Keratinocyte (primary cell): ENCODE measurements at regions not wholly inside any gene's neighbourhood (a gene's known extent, or its start where the extent isn't known, plus 50 kb on each side); places are given as distances from the start of the nearest gene placed in this dataset.

Source experiments
- DNase-seq: peaks from one replicate; pipeline ENCODE4 v3.0.0-alpha.2; 2011; ENCODE audit warnings: low read depth, missing footprints, low spot score
- FAIRE-seq: peaks from 2 replicates; lab custom pipeline; 2011; peaks lifted over from hg19 to GRCh38; lab: Jason Lieb, UNC
- H2AFZ ChIP-seq: 2 replicates; pipeline ENCODE4 v1.6.0; 2012; ENCODE audit warnings: low read length, control low read depth, inconsistent platforms; ENCODE audit not compliant: control insufficient read depth
- H3K27ac ChIP-seq: 2 replicates; pipeline ENCODE4 v1.5.1; 2011; ENCODE audit warnings: low read length; ENCODE audit not compliant: control insufficient read depth, insufficient read depth
- H3K27me3 ChIP-seq: 3 replicates; pipeline ENCODE4 v1.6.0; 2011; ENCODE audit warnings: low read length; ENCODE audit not compliant: control insufficient read depth, insufficient read depth; ENCODE audit errors: extremely low read depth
- H3K36me3 ChIP-seq, 2 experiments: 2 replicates in 1 of 2; 3 replicates in 1 of 2; pipeline ENCODE4 v1.5.1; 2011; ENCODE audit warnings: low read length in 2 of 2, mild to moderate bottlenecking in 1 of 2; ENCODE audit not compliant: control insufficient read depth in 2 of 2, insufficient read depth in 2 of 2; ENCODE audit errors: extremely low read depth in 1 of 2
- H3K4me1 ChIP-seq: 3 replicates; pipeline ENCODE4 v1.5.1; 2011; ENCODE audit warnings: low read length; ENCODE audit not compliant: control insufficient read depth, insufficient read depth; ENCODE audit errors: extremely low read depth
- H3K4me2 ChIP-seq: 3 replicates; pipeline ENCODE4 v1.6.0; 2011; ENCODE audit warnings: low read depth, low read length; ENCODE audit not compliant: control insufficient read depth, insufficient read depth; ENCODE audit errors: extremely low read depth
- H3K4me3 ChIP-seq, 3 experiments: fragments of 200-600 bp in 1 of 3; sonication (generic) in 1 of 3; 2 replicates in 2 of 3; 3 replicates in 1 of 3; pipeline ENCODE4 v1.5.1; 2011 to 2016; ENCODE audit warnings: low read length in 3 of 3, mild to moderate bottlenecking in 3 of 3, control low read depth in 2 of 3, inconsistent platforms in 1 of 3, low read depth in 1 of 3, mixed read lengths in 1 of 3, mixed run types in 1 of 3, moderate library complexity in 1 of 3; ENCODE audit not compliant: control insufficient read depth in 2 of 3, insufficient read depth in 2 of 3; ENCODE audit errors: extremely low read depth in 1 of 3
- H3K79me2 ChIP-seq: 2 replicates; pipeline ENCODE4 v1.6.0; 2012; ENCODE audit warnings: low read length; ENCODE audit not compliant: control insufficient read depth, insufficient read depth
- H3K9ac ChIP-seq: 3 replicates; pipeline ENCODE4 v1.6.0; 2011; ENCODE audit warnings: low read length; ENCODE audit not compliant: control insufficient read depth, insufficient read depth; ENCODE audit errors: extremely low read depth
- H3K9me1 ChIP-seq: 3 replicates; pipeline ENCODE4 v1.6.0; 2011; ENCODE audit warnings: low read length; ENCODE audit not compliant: control insufficient read depth, insufficient read depth; ENCODE audit errors: extremely low read depth
- H3K9me3 ChIP-seq: 2 replicates; pipeline ENCODE4 v1.5.1; 2012; ENCODE audit warnings: low read depth, low read length; ENCODE audit not compliant: control insufficient read depth
- H4K20me1 ChIP-seq: 3 replicates; pipeline ENCODE4 v1.6.0; 2011; ENCODE audit warnings: low read length; ENCODE audit not compliant: control insufficient read depth, insufficient read depth; ENCODE audit errors: extremely low read depth
- EZH2 ChIP-seq: IDR thresholded peaks from one replicate; pipeline ENCODE4 v1.6.1; 2012; ENCODE audit warnings: inconsistent platforms, mild to moderate bottlenecking, low read length, moderate library complexity
- dilution Hi-C: fragments of 300-500 bp; cut with MboI; formaldehyde crosslinking; loops from one replicate; pipeline ENCODE4 v1.7.0; 2020; ENCODE audit warnings: low sequenced_read_pairs; ENCODE audit not compliant: extremely low pct_ligation_motif_present
- TF ChIP-seq, protein P1 (sequence below), 3 experiments: IDR thresholded peaks in 1 of 3; conservative IDR thresholded peaks in 1 of 3; optimal IDR thresholded peaks in 1 of 3; 2 replicates in 2 of 3; 3 replicates in 1 of 3; pipeline versions ENCODE3 to v1.5.1; 2011; ENCODE audit warnings: low read length in 3 of 3, mild to moderate bottlenecking in 3 of 3, moderate library complexity in 2 of 3, control low read depth in 1 of 3, inconsistent platforms in 1 of 3; ENCODE audit not compliant: insufficient read depth in 2 of 3; ENCODE audit errors: extremely low read depth in 1 of 3

DNA sequence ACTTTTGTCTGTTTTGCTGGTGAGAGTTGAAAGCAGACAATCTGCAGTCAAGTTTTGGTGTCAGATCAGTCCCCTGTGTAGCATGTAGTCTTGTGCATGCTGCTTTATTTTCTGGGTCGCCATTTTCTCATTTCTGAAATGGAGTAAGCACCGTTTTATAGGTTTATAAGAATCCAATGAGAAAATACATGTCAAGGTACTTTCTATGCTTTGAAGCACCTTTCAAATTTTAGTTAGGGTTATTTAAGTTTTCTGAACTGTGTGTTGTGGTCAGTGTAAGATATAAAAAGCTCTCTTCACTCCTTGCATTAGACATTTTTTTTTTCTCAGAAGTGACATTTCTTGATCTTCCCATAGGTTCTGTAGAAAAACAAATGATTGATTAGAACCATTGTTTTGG is 283.2 kb downstream of the ETS1 start:
- TF ChIP-seq, protein P1, sequence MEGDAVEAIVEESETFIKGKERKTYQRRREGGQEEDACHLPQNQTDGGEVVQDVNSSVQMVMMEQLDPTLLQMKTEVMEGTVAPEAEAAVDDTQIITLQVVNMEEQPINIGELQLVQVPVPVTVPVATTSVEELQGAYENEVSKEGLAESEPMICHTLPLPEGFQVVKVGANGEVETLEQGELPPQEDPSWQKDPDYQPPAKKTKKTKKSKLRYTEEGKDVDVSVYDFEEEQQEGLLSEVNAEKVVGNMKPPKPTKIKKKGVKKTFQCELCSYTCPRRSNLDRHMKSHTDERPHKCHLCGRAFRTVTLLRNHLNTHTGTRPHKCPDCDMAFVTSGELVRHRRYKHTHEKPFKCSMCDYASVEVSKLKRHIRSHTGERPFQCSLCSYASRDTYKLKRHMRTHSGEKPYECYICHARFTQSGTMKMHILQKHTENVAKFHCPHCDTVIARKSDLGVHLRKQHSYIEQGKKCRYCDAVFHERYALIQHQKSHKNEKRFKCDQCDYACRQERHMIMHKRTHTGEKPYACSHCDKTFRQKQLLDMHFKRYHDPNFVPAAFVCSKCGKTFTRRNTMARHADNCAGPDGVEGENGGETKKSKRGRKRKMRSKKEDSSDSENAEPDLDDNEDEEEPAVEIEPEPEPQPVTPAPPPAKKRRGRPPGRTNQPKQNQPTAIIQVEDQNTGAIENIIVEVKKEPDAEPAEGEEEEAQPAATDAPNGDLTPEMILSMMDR (optimal IDR thresholded peaks at IDR 0.05 in 1 of 3, IDR thresholded peaks at IDR 0.05 in 1 of 3, conservative IDR thresholded peaks at IDR 0.05 in 1 of 3; ENCODE audit: extremely low read depth in 1 of 3, insufficient read depth in 2 of 3, low read length in 3 of 3), result no peak
- no peak for TF ChIP-seq EZH2
- H3K9me1 ChIP-seq, result no peaks in the 10 kb centered on the region
- H3K36me3 ChIP-seq, result no peaks in the 10 kb centered on the region
- no peaks in the 10 kb centered on the region for H4K20me1 ChIP-seq
- FAIRE-seq, result no peak
- no peak overlapping the region for H2AFZ ChIP-seq
- no peaks in the 10 kb centered on the region for H3K79me2 ChIP-seq
- no peak overlapping the region for H3K27ac ChIP-seq
- H3K9ac ChIP-seq, result no peak overlapping the region
- no peaks in the 10 kb centered on the region for H3K27me3 ChIP-seq
- H3K9me3 ChIP-seq, result no peaks in the 10 kb centered on the region
- dilution Hi-C loops, result loop anchor here (25.0 kb wide), 1 partner anchor 333 kb away; no protein-coding TSS in a partner anchor
- no peak overlapping the region for H3K4me3 ChIP-seq
- no peaks in the 10 kb centered on the region for H3K4me1 ChIP-seq
- H3K4me2 ChIP-seq, result no peak overlapping the region
- DNase-seq, result no peak

- H3K27ac ChIP-seq, result no peak overlapping the region
- dilution Hi-C loops, result loop anchor here (25.0 kb wide), 1 partner anchor 334 kb away; no protein-coding TSS in a partner anchor
Observed at GRCh38 chr11:128303383-128303782, 284.0 kb downstream of the ETS1 start.

More at GRCh38 chr11:128303383-128303782, 284.0 kb downstream of the ETS1 start:
- FAIRE-seq (no peak), DNase-seq (no peak)
- TF ChIP-seq, protein P1 (optimal IDR thresholded peaks at IDR 0.05 in 1 of 3, IDR thresholded peaks at IDR 0.05 in 1 of 3, conservative IDR thresholded peaks at IDR 0.05 in 1 of 3; ENCODE audit: extremely low read depth in 1 of 3, insufficient read depth in 2 of 3, low read length in 3 of 3), result no peak
- no peak for TF ChIP-seq EZH2
- H4K20me1 ChIP-seq, result no peaks in the 10 kb centered on the region
- no peak overlapping the region for H2AFZ ChIP-seq
- H3K9me1 ChIP-seq, result no peaks in the 10 kb centered on the region
- no peaks in the 10 kb centered on the region for H3K36me3 ChIP-seq
- no peak overlapping the region for H3K4me3 ChIP-seq
- no peak overlapping the region for H3K4me2 ChIP-seq
- H3K27me3 ChIP-seq, result no peaks in the 10 kb centered on the region
- no peaks in the 10 kb centered on the region for H3K79me2 ChIP-seq
- H3K9ac ChIP-seq, result no peak overlapping the region
- H3K4me1 ChIP-seq, result no peaks in the 10 kb centered on the region
- H3K9me3 ChIP-seq, result no peaks in the 10 kb centered on the region
